BJ (cell line): ENCODE measurements at regions not wholly inside any gene's neighbourhood (a gene's known extent, or its start where the extent isn't known, plus 50 kb on each side); places are given as distances from the start of the nearest gene placed in this dataset.

Experiments used
- CTCF ChIA-PET: fragments of 350-600 bp; formaldehyde crosslinking; extraction: SDS; loops from one replicate; lab custom pipeline; 2021; ENCODE audit warnings: antibody characterized with exemption, inconsistent platforms; lab: Yijun Ruan, JAX
- POLR2A ChIA-PET: fragments of 300-600 bp; sonication (Branson Sonifier 250); formaldehyde crosslinking; extraction: SDS; loops from one replicate; lab custom pipeline; 2021; ENCODE audit warnings: antibody characterized with exemption; lab: Charles Lee
- DNase-seq: peaks from one replicate; pipeline ENCODE4 v3.0.0-alpha.2; 2011; ENCODE audit warnings: low read depth
- H3K27me3 ChIP-seq: 2 replicates; pipeline ENCODE4 v1.6.0; 2011; ENCODE audit warnings: low read length; ENCODE audit not compliant: control insufficient read depth, insufficient read depth
- H3K36me3 ChIP-seq: 2 replicates; pipeline ENCODE4 v1.5.1; 2011; ENCODE audit warnings: low read length; ENCODE audit not compliant: control insufficient read depth, insufficient read depth
- H3K4me3 ChIP-seq: 2 replicates; pipeline ENCODE4 v1.5.1; 2011; ENCODE audit warnings: low read depth, mild to moderate bottlenecking, control low read depth, low read length
- CTCF ChIP-seq: IDR thresholded peaks from 2 replicates; pipeline ENCODE4 v1.5.1; 2011; ENCODE audit warnings: low read depth, mild to moderate bottlenecking, control low read depth, inconsistent platforms, low read length, moderate library complexity; ENCODE audit not compliant: insufficient read depth

GRCh38 chr1:220407191-220407590 lies 120.7 kb upstream of the MARK1 start:
- POLR2A ChIA-PET, result no interaction called here

GRCh38 chr1:220398238-220398637 lies 126.0 kb upstream of the RAB3GAP2 start:
- TF ChIP-seq CTCF, result no peak
- ChIA-PET POLR2A (no interaction called here), CTCF (no interaction called here)
- H3K27me3 ChIP-seq, result no peaks in the 10 kb centered on the region; the same call in 1 of the 2 replicates
- no peaks in the 10 kb centered on the region for H3K36me3 ChIP-seq
- no peak for DNase-seq
- H3K4me3 ChIP-seq, result no peak overlapping the region

More at GRCh38 chr1:220407191-220407590, 120.7 kb upstream of the MARK1 start:
- DNase-seq, result peak; percentile 17
- Histone ChIP-seq H3K4me3 (no peak overlapping the region), H3K27me3 (no peaks in the 10 kb centered on the region; the same call in 1 of the 2 replicates), H3K36me3 (no peaks in the 10 kb centered on the region)
- CTCF ChIA-PET, result no interaction called here
- no peak for TF ChIP-seq CTCF

- Histone ChIP-seq H3K27me3 (no peaks in the 10 kb centered on the region), H3K36me3 (no peaks in the 10 kb centered on the region), H3K4me3 (no peak overlapping the region)
- DNase-seq, result no peak
- ChIA-PET POLR2A (no interaction called here), CTCF (no interaction called here)
- no peak for TF ChIP-seq CTCF
Observed at GRCh38 chr1:220391491-220391890, 119.2 kb upstream of the RAB3GAP2 start.

- POLR2A ChIA-PET, result no interaction called here
- DNase-seq, result no peak
- Histone ChIP-seq H3K36me3 (no peaks in the 10 kb centered on the region), H3K4me3 (no peak overlapping the region), H3K27me3 (no peaks in the 10 kb centered on the region)
- CTCF ChIA-PET, result no interaction called here
- TF ChIP-seq CTCF, result no peak
Observed at GRCh38 chr1:220389634-220390033, 117.4 kb upstream of the RAB3GAP2 start.

GRCh38 chr1:220386494-220387195 lies 114.4 kb upstream of the RAB3GAP2 start:
- peaks cover 1% of the 10 kb centered on the region; the same call in 1 of the 2 replicates for H3K27me3 ChIP-seq
- no peak overlapping the region for H3K4me3 ChIP-seq
- ChIA-PET POLR2A (no interaction called here), CTCF (no interaction called here)
- H3K36me3 ChIP-seq, result no peaks in the 10 kb centered on the region
- TF ChIP-seq CTCF, result no peak
- no peak for DNase-seq
